HFFc6 (cell line): ENCODE measurements at regions not wholly inside any gene's neighbourhood (a gene's known extent, or its start where the extent isn't known, plus 50 kb on each side); places are given as distances from the start of the nearest gene placed in this dataset.

ENCODE experiments used
- DNase-seq: peaks from one replicate; pipeline ENCODE4 v3.0.0-alpha.2; 2018
- H3K27ac Mint-ChIP-seq: 2 replicates; pipeline ENCODE4 v1.8.0; 2020; ENCODE audit warnings: mild to moderate bottlenecking, mixed read lengths
- H3K27me3 Mint-ChIP-seq: 2 replicates; pipeline ENCODE4 v1.8.0; 2021; ENCODE audit warnings: mild to moderate bottlenecking, moderate library complexity, mixed read lengths; ENCODE audit not compliant: insufficient read depth
- H3K36me3 Mint-ChIP-seq: 2 replicates; pipeline ENCODE4 v1.8.0; 2021; ENCODE audit warnings: low read depth, mixed read lengths
- H3K4me1 Mint-ChIP-seq: 2 replicates; pipeline ENCODE4 v1.8.0; 2020; ENCODE audit warnings: low read depth, mixed read lengths
- H3K4me3 Mint-ChIP-seq: 2 replicates; pipeline ENCODE4 v1.8.0; 2020; ENCODE audit warnings: mild to moderate bottlenecking, moderate library complexity, mixed read lengths
- H3K9me3 Mint-ChIP-seq: 2 replicates; pipeline ENCODE4 v1.8.0; 2020; ENCODE audit warnings: mild to moderate bottlenecking, mixed read lengths
- CTCF ChIP-seq: fragments of 200-600 bp; sonication (generic); IDR thresholded peaks from 2 replicates; pipeline ENCODE4 v1.5.0; 2021; ENCODE audit warnings: antibody characterized with exemption, mild to moderate bottlenecking

GRCh38 chr5:161105525-161105924 lies 253.5 kb upstream of the ATP10B start:
- no peaks in the 10 kb centered on the region for H3K36me3 Mint-ChIP-seq
- peaks cover 7% of the 10 kb centered on the region; the same call in 1 of the 2 replicates for H3K4me1 Mint-ChIP-seq
- no peak for TF ChIP-seq CTCF
- no peak overlapping the region for H3K4me3 Mint-ChIP-seq
- H3K9me3 Mint-ChIP-seq: peaks cover 4% of the 10 kb centered on the region; the same call in 1 of the 2 replicates
- H3K27me3 Mint-ChIP-seq: no peaks in the 10 kb centered on the region
- DNase-seq: no peak
- no peak overlapping the region for H3K27ac Mint-ChIP-seq

DNA sequence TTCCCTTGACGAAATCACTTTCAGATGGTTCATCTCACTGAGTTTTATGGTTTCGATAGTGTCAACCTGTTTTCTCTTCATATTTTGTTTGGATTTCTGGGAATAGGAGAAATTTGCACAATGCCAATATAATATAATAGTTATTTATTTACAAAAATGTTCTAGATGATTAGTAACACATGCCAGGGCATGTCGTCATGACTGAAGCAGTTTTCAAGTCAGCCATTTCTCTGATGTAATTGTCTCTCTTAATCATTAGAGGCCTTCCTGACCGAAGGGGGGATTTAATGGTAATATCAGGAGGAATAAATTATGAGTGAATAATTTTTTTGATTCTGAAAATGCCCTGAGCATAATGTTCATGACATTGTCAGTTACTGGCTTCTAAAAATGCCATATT lies 246.5 kb upstream of the ATP10B start:
- no peak overlapping the region for H3K4me3 Mint-ChIP-seq
- H3K27me3 Mint-ChIP-seq: no peaks in the 10 kb centered on the region
- no peak overlapping the region for H3K27ac Mint-ChIP-seq
- H3K4me1 Mint-ChIP-seq: peaks cover 18% of the 10 kb centered on the region; the same call in 1 of the 2 replicates
- H3K36me3 Mint-ChIP-seq: no peaks in the 10 kb centered on the region
- DNase-seq: no peak
- peaks cover 10% of the 10 kb centered on the region for H3K9me3 Mint-ChIP-seq
- TF ChIP-seq CTCF: no peak

- Mint-ChIP-seq H3K36me3 (peaks cover 7% of the 10 kb centered on the region; the same call in 1 of the 2 replicates), H3K9me3 (peaks cover 18% of the 10 kb centered on the region), H3K27me3 (no peaks in the 10 kb centered on the region), H3K4me3 (no peak overlapping the region), H3K4me1 (peaks cover 28% of the 10 kb centered on the region; the same call in 1 of the 2 replicates), H3K27ac (no peak overlapping the region)
- TF ChIP-seq CTCF: no peak
- no peak for DNase-seq
These were observed 244.6 kb upstream of the ATP10B start for GRCh38 chr5:161096581-161096980.

DNA sequence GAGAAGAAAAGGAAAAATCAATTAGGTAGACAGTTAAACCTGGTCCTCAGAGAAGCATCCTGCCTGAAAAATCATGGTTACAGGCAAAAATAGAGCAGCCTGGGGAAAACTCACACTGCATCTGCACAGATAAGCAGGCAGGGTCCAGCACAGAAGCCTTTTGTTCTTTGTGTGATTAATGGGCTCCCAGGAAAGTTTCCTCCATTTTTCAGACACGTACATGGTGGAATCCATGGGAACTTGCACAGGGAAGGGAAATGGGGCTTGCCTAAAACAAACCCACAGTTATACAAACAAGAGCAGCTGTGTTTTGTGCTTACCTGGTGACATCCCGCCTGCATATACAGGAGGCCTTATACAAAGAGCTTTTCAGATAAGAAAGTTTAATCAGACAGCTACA lies 243.9 kb upstream of the ATP10B start:
- TF ChIP-seq CTCF: no peak
- DNase-seq: no peak
- H3K36me3 Mint-ChIP-seq: peaks cover 7% of the 10 kb centered on the region; the same call in 1 of the 2 replicates
- H3K9me3 Mint-ChIP-seq: peaks cover 14% of the 10 kb centered on the region
- no peaks in the 10 kb centered on the region for H3K27me3 Mint-ChIP-seq
- no peak overlapping the region for H3K27ac Mint-ChIP-seq
- H3K4me3 Mint-ChIP-seq: no peak overlapping the region
- peaks cover 28% of the 10 kb centered on the region; the same call in 1 of the 2 replicates for H3K4me1 Mint-ChIP-seq

- H3K27me3 Mint-ChIP-seq: no peaks in the 10 kb centered on the region
- no peak for TF ChIP-seq CTCF
- H3K4me1 Mint-ChIP-seq: peaks cover 28% of the 10 kb centered on the region; the same call in 1 of the 2 replicates
- H3K4me3 Mint-ChIP-seq: no peak overlapping the region; the same call in 1 of the 2 replicates
- H3K36me3 Mint-ChIP-seq: peaks cover 7% of the 10 kb centered on the region; the same call in 1 of the 2 replicates
- H3K9me3 Mint-ChIP-seq: peaks cover 14% of the 10 kb centered on the region
- peak; percentile 6 for DNase-seq
- H3K27ac Mint-ChIP-seq: no peak overlapping the region; the same call in 1 of the 2 replicates
These were observed 242.4 kb upstream of the ATP10B start for GRCh38 chr5:161094411-161094810.

GRCh38 chr5:161093100-161093499 lies 241.1 kb upstream of the ATP10B start:
- peaks cover 28% of the 10 kb centered on the region; the same call in 1 of the 2 replicates for H3K4me1 Mint-ChIP-seq
- H3K27ac Mint-ChIP-seq: no peak overlapping the region
- H3K36me3 Mint-ChIP-seq: peaks cover 7% of the 10 kb centered on the region; the same call in 1 of the 2 replicates
- no peak for DNase-seq
- peaks cover 14% of the 10 kb centered on the region for H3K9me3 Mint-ChIP-seq
- no peaks in the 10 kb centered on the region for H3K27me3 Mint-ChIP-seq
- no peak overlapping the region; the same call in 1 of the 2 replicates for H3K4me3 Mint-ChIP-seq
- no peak for TF ChIP-seq CTCF
